Testis (tissue), 2 donors: ENCODE measurements at regions not wholly inside any gene's neighbourhood (a gene's known extent, or its start where the extent isn't known, plus 50 kb on each side); places are given as distances from the start of the nearest gene placed in this dataset.

Experiments
- CTCF ChIP-seq, 3 experiments: fragments of 450-650 bp in 2 of 3; fragments of 200-600 bp in 1 of 3; sonication (generic) in 1 of 3; IDR thresholded peaks; one replicate each; pipeline ENCODE4 v1.5.1; 2016 to 2019; ENCODE audit warnings: antibody characterized with exemption in 3 of 3, mild to moderate bottlenecking in 2 of 3, moderate library complexity in 1 of 3
- POLR2A ChIP-seq: fragments of 450-650 bp; IDR thresholded peaks from one replicate; pipeline ENCODE4 v1.6.1; 2017; ENCODE audit warnings: antibody characterized with exemption, mild to moderate bottlenecking, moderate library complexity

DNA sequence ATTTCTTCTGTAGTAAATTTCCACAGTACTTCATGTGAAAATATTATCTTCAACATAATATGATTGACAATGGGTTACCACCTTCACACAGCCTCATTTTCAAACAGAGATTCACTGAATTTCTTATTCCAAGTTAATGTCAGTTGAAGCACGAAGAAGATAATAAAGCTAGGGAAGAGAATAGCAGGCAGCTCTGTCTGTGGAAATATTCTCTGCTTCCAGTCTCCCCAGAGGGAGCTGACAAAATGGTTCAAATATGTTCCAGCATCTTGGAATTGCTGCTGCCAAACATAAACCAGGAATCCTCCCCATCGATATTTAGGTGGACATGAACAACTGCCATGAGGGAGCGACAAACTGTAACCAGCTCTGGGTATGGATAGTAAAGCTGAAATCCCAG lies 224.8 kb downstream of the GJA1 start:
- TF ChIP-seq CTCF (IDR thresholded peaks at IDR 0.05) (no peak), POLR2A (no peak)
